SK-N-SH treated with all-trans-retinoic acid at 6 μM for 48 hours (cell line): ENCODE measurements at regions not wholly inside any gene's neighbourhood (a gene's known extent, or its start where the extent isn't known, plus 50 kb on each side); places are given as distances from the start of the nearest gene placed in this dataset.

ENCODE experiments used
- ATAC-seq: fragments of 200-7000 bp; cut with Tn5 transposase; 3 replicates; pipeline ENCODE4 v1.9.1; 2020; ENCODE audit warnings: mild to moderate bottlenecking, moderate library complexity
- BACH2 ChIP-seq: fragments of 250-450 bp; sonication (Bioruptor Pico); IDR thresholded peaks from 2 replicates; pipeline ENCODE4 v1.9.0; 2021; ENCODE audit warnings: mild to moderate bottlenecking, borderline replicate concordance
- CSDC2 ChIP-seq: fragments of 250-450 bp; sonication (Bioruptor Pico); IDR thresholded peaks from 2 replicates; pipeline ENCODE4 v1.5.0; 2020; ENCODE audit warnings: mild to moderate bottlenecking, moderate library complexity
- CSRNP3 ChIP-seq: fragments of 250-450 bp; sonication (Bioruptor Pico); IDR thresholded peaks from 2 replicates; pipeline ENCODE4 v1.5.1; 2021; ENCODE audit warnings: mild to moderate bottlenecking, moderate library complexity
- ESRRG ChIP-seq: fragments of 250-450 bp; sonication (Bioruptor Pico); IDR thresholded peaks from 2 replicates; pipeline ENCODE4 v1.6.1; 2021; ENCODE audit warnings: mild to moderate bottlenecking
- GLIS3 ChIP-seq: fragments of 250-450 bp; sonication (Bioruptor Pico); IDR thresholded peaks from 2 replicates; pipeline ENCODE4 v1.5.0; 2020; ENCODE audit warnings: mild to moderate bottlenecking, moderate library complexity
- ISL1 ChIP-seq: fragments of 250-450 bp; sonication (Bioruptor Pico); IDR thresholded peaks from 2 replicates; pipeline ENCODE4 v2.1.2; 2022; ENCODE audit warnings: mild to moderate bottlenecking, moderate library complexity
- OSR1 ChIP-seq: fragments of 250-450 bp; sonication (Bioruptor Pico); IDR thresholded peaks from 2 replicates; pipeline ENCODE4 v1.8.0; 2022; ENCODE audit warnings: moderate library complexity, mild to moderate bottlenecking, inconsistent platforms
- POU6F1 ChIP-seq: fragments of 250-450 bp; sonication (Bioruptor Pico); IDR thresholded peaks from 2 replicates; pipeline ENCODE4 v1.8.0; 2021; ENCODE audit warnings: low read depth, mild to moderate bottlenecking, moderate library complexity, borderline replicate concordance
- RARB ChIP-seq: fragments of 250-450 bp; sonication (Bioruptor Pico); IDR thresholded peaks from 2 replicates; pipeline ENCODE4 v1.8.0; 2021; ENCODE audit warnings: mild to moderate bottlenecking, moderate library complexity
- SNAI2 ChIP-seq: fragments of 250-450 bp; sonication (Bioruptor Pico); IDR thresholded peaks from 2 replicates; pipeline ENCODE4 v1.5.0; 2020; ENCODE audit warnings: mild to moderate bottlenecking, moderate library complexity
- TCF4 ChIP-seq: fragments of 250-450 bp; sonication (Bioruptor Pico); IDR thresholded peaks from 2 replicates; pipeline ENCODE4 v1.8.0; 2021; ENCODE audit warnings: mild to moderate bottlenecking, moderate library complexity, borderline replicate concordance
- TOX ChIP-seq: fragments of 250-450 bp; sonication (Bioruptor Pico); IDR thresholded peaks from 2 replicates; pipeline ENCODE4 v1.8.0; 2021; ENCODE audit warnings: mild to moderate bottlenecking, moderate library complexity, borderline replicate concordance
- TSHZ2 ChIP-seq: fragments of 250-450 bp; sonication (Bioruptor Pico); IDR thresholded peaks from 2 replicates; pipeline ENCODE4 v1.5.0; 2020; ENCODE audit warnings: mild to moderate bottlenecking, moderate library complexity
- ZC3H10 ChIP-seq: fragments of 250-450 bp; sonication (Bioruptor Pico); IDR thresholded peaks from 2 replicates; pipeline ENCODE4 v1.5.1; 2021; ENCODE audit warnings: mild to moderate bottlenecking, moderate library complexity
- ZFP3 ChIP-seq: fragments of 250-450 bp; sonication (Bioruptor Pico); IDR thresholded peaks from 2 replicates; pipeline ENCODE4 v1.5.0; 2020; ENCODE audit warnings: mild to moderate bottlenecking, moderate library complexity
- ZFP30 ChIP-seq: fragments of 450-650 bp; formaldehyde crosslinking; IDR thresholded peaks from 2 replicates; pipeline ENCODE4 v1.5.0; 2022; ENCODE audit warnings: mild to moderate bottlenecking, moderate library complexity
- ZNF565 ChIP-seq: fragments of 450-650 bp; formaldehyde crosslinking; conservative IDR thresholded peaks from 2 replicates; pipeline ENCODE4 v1.5.0; 2020; ENCODE audit warnings: low read depth, mild to moderate bottlenecking, moderate library complexity
- ZNF8 ChIP-seq: fragments of 450-650 bp; formaldehyde crosslinking; IDR thresholded peaks from 2 replicates; pipeline ENCODE4 v1.5.0; 2020; ENCODE audit warnings: mild to moderate bottlenecking, moderate library complexity
- TF ChIP-seq, protein P1 (sequence below): fragments of 250-450 bp; sonication (Bioruptor Pico); IDR thresholded peaks from 2 replicates; pipeline ENCODE4 v1.8.0; 2020; ENCODE audit warnings: mild to moderate bottlenecking, moderate library complexity, borderline replicate concordance
- TF ChIP-seq, protein P2 (sequence below): fragments of 250-450 bp; sonication (Bioruptor Pico); IDR thresholded peaks from 2 replicates; pipeline ENCODE4 v1.5.1; 2020; ENCODE audit warnings: low read depth, mild to moderate bottlenecking, moderate library complexity

DNA sequence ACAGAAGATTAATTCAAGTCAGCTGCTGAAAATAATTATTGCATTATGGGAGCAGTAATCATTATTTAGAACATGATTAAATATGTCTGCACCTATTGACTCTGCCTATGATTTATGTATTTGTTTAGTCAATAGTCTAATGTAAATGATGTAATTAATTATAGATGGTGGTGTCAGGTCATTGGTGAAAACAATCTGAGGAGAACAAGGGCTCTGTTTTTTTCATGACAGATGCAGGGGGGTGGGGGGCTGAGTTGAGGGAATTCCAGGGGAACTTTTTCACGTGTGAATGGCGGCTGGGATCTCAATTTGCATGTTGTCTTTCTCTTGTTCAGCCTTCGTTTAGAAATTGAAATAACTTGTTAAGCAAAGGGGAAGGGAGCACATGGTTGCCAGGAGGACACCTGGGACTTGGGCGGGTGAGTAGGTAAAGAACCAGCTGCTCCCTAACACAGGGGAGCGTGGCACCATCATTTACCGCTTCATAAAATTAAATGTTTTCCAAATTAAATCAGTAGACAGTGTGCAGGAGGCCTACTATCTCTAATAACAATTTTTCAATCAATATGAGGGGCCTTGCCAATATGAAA lies 65.4 kb downstream of the NKX6-1 start:
- TF ChIP-seq BACH2 (CRISPR knock-in tag): no peak
- TF ChIP-seq ESRRG (CRISPR knock-in tag): no peak
- TF ChIP-seq ZC3H10: no peak
- TF ChIP-seq ISL1 (CRISPR knock-in tag): no peak
- TF ChIP-seq OSR1: no peak
- TF ChIP-seq, protein P1, sequence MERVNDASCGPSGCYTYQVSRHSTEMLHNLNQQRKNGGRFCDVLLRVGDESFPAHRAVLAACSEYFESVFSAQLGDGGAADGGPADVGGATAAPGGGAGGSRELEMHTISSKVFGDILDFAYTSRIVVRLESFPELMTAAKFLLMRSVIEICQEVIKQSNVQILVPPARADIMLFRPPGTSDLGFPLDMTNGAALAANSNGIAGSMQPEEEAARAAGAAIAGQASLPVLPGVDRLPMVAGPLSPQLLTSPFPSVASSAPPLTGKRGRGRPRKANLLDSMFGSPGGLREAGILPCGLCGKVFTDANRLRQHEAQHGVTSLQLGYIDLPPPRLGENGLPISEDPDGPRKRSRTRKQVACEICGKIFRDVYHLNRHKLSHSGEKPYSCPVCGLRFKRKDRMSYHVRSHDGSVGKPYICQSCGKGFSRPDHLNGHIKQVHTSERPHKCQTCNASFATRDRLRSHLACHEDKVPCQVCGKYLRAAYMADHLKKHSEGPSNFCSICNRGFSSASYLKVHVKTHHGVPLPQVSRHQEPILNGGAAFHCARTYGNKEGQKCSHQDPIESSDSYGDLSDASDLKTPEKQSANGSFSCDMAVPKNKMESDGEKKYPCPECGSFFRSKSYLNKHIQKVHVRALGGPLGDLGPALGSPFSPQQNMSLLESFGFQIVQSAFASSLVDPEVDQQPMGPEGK: no peak
- TF ChIP-seq GLIS3: no peak
- TF ChIP-seq ZNF565 (CRISPR knock-in tag): no peak
- TF ChIP-seq CSRNP3: no peak
- TF ChIP-seq, all 23 proteins: peak for 0
- no peak for ATAC-seq

DNA sequence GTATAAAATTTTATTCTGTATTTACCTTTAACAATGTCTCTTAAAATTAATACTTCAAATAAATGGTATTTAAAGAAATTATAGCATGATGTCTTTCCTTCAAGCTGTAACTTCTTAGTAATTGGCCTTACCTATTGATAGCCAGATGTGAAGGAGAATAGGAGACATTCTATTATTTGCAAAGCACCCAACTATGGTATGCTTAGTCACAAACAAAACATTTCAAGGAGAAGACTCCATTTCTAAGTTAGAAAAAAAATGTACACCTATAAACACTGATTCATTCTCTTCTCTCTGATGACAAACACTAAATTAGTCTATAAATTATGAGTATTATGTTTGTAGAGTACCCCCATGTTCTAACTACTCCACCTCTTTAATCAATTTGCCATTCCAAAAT lies 66.4 kb downstream of the NKX6-1 start:
- TF ChIP-seq CSRNP3: no peak
- no peak for TF ChIP-seq TCF4 (CRISPR knock-in tag)
- TF ChIP-seq ZNF8: no peak
- TF ChIP-seq TOX (CRISPR knock-in tag): no peak
- no peak for TF ChIP-seq OSR1
- no peak for TF ChIP-seq ISL1 (CRISPR knock-in tag)
- no peak for TF ChIP-seq RARB
- no peak for ATAC-seq

DNA sequence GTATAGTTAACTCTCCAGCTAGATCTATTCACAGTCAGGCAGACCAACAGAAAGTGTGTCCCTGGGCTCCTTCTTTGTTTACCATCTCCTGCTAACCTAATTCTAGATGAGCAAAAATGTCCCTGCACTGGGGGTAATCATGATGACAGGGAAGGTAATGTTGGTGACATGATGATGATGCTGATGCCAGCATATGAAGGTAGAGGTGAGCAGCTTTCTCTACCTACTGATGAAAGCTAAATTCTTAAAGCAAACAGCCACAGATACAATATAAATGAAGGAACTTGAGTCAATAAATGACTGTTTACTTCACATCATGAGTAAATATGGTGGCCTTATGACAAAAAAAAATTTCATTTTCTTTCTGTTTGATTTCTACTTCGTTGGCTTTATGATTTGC lies 78.5 kb downstream of the NKX6-1 start:
- no peak for ATAC-seq
- TF ChIP-seq RARB (no peak), ISL1 (CRISPR knock-in tag) (no peak), TSHZ2 (CRISPR knock-in tag) (no peak), ZC3H10 (no peak), TCF4 (CRISPR knock-in tag) (no peak), CSDC2 (no peak), ZFP30 (CRISPR knock-in tag) (no peak), ZNF8 (no peak), GLIS3 (no peak), TOX (CRISPR knock-in tag) (no peak), SNAI2 (CRISPR knock-in tag) (no peak), ZFP3 (no peak), ESRRG (CRISPR knock-in tag) (no peak), POU6F1 (CRISPR knock-in tag) (no peak), BACH2 (CRISPR knock-in tag) (no peak)
- TF ChIP-seq, protein P1: no peak
- TF ChIP-seq, protein P2, sequence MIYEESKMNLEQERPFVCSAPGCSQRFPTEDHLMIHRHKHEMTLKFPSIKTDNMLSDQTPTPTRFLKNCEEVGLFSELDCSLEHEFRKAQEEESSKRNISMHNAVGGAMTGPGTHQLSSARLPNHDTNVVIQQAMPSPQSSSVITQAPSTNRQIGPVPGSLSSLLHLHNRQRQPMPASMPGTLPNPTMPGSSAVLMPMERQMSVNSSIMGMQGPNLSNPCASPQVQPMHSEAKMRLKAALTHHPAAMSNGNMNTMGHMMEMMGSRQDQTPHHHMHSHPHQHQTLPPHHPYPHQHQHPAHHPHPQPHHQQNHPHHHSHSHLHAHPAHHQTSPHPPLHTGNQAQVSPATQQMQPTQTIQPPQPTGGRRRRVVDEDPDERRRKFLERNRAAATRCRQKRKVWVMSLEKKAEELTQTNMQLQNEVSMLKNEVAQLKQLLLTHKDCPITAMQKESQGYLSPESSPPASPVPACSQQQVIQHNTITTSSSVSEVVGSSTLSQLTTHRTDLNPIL: no peak
- TF ChIP-seq, all 23 proteins: peak for 0
